ENCODE measurements at regions not wholly inside any gene's neighbourhood (a gene's known extent, or its start where the extent isn't known, plus 50 kb on each side); places are given as distances from the start of the nearest gene placed in this dataset.
A peak's percentile ranks its signal among the peaks of the same experiment; 100 is the strongest.

DNA sequence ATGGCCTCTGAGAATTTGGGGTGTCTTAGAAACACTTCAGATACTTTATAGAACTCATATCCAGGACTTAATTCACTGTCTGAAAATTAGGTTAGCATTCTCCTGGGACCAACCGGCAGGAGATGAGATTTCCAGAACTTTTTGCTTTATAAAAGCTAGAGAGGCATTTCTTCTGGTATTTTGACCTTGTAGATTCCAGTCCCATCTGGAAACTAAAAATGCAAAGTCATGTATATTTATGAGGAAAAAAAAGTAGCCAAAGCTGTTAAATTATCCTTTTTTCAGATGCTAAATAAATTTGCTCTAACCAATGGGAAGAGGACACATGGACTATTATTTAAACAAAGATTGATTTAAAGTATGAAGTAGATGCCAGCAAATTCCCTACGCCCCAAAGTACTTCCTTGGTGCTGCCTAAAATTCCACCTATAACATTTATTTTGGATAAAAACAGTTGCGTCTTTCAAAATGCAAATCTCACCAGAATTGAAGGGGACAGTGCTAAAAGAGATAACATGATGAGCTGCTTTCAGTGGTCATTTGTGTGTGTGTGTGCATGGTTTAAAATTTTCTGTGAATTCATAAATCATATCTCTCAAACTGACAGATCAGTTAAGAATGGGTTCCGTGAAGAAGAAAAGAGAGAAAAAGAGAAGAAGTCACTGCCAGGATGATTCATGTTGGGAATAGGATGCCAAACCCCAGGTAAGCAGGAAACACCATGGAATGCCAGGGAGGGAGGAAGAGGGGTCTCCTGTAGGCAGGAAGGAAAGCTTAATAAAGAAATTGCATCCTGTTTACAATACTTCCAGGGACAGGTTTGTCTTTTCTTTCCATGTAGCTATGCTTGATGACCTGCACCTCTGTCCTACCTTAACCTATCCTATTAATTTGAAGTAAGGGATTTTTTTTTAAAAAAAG lies 97.7 kb upstream of the RGS6 start:
- DNase-seq, result no peak

DNA sequence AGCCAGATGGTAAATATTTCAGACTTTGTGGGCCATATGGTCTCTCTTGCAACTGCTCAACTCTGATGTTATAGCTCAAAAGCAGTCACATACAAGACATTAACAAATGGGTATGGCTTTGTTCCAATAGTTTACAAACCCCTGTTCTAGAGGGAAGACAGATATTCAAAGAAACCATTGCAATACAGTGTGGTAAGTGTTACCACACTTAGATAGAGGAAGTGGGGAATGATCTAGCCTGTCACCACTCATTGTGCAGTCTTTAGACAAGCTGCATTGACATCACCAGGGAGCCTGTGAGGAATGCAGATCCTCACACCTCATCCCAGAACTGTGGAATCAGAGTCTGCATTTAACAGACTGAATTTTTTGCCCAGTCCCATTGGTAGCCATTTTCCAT lies 80.0 kb upstream of the RGS6 start:
- no peak for DNase-seq

DNA sequence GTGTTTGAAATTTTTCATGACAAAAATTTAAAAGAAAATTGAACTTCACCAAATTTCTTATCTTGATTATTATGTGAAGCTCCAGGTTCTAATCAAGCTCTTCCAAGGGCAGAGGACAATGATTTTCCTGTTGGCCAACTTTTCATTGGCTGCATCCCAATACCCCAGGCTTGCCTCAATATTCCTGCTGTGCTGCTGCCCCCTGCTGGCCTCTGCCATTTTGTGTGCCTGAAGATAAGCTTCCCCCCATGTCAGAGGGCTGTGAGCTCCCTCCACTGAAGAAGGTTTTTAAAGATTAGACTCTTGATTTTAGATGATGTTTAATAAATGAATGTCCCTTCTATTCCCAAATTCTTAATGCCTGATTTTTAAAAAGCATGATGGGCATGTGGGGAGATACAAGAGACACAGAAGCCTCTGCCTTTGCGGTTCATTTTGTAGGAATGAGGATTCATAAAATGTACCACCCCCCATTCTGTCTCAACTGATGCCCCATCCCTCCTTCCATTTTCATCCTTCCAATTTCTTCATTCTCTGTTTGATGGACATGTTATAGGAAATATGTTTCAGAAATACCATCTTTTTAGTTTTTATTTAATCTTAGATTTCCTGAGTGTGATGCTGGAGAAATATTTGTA lies 76.7 kb upstream of the RGS6 start:
- DNase-seq, result peak; percentile 32 to 36

DNA sequence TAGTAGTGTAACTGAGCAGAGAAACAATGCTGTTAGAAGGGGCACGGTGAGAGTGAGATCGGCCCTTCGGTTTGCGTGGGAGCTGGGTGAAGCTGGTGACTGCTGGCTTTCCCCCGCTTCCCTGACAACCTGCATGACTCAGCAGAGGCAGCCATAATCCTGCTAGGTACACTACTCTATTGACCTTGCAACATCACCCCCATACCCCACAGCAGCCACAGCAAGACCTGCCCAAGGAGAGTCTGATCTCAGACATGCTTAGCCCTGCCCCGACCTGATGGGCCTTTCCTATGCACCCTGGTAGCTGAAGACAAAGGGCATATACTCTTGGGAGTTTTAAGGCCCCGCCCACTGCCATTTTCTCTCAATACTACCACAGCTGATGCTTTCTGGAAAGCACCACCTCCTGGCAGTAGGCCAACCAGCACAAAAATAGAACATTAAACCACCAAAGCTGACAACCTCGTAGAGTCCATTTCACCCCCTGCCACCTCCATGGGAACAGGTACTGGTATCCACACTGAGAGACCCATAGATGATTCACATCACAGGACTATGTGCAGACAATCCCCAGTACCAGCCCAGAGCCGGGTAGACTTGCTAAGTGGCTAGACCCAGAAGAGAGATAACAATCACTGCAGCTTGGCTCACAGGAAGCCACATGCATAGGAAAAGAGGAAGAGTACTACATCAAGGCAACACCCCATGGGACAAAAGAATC lies 75.9 kb upstream of the RGS6 start:
- DNase-seq, result peak; percentile 2 to 12

DNA sequence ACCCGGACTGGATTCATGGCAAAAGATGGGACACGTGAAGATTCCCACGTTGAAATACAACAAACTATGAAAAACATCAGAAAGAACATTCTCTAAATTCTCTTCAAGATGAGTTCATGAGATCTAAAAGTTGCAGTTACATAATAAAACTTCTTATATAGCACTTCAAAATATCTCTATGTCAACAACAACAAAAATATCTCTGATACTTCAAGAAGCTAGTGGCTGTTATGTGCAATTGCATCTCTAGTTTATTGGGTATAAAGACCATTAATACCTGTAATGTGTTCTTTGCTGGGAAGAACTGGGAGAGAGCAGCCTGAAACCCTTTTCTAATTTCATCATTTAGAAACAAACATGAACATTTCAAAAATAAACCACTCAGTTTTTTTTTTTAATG lies 69.2 kb upstream of the RGS6 start:
- DNase-seq, result no peak

DNA sequence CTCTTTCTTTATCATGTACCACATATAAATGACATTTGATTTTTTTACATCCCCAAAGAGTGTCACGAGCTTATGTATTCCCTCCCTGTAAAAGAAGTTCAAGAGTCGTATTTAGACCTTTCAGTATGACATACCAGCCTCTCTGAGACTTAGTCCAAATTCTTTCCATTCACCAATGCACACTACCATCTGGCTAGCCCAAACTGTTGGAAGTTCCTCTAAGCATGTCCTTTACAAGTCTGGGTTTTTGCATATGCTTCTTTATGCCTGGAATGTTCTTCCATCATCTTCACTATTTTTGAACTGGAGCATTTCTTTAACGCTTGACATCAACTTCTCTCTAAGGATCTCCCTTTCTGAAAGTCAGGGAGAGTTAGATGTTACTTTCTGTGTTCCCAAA lies 68.5 kb upstream of the RGS6 start:
- no peak for DNase-seq
